Mammary epithelial cell (primary cell): ENCODE measurements at regions not wholly inside any gene's neighbourhood (a gene's known extent, or its start where the extent isn't known, plus 50 kb on each side); places are given as distances from the start of the nearest gene placed in this dataset.

Experiments
- EZH2 ChIP-seq: IDR thresholded peaks from 2 replicates; pipeline ENCODE4 v1.6.1; 2012; ENCODE audit warnings: low read length, inconsistent platforms, borderline replicate concordance
- TF ChIP-seq, protein P1 (sequence below), 2 donors: IDR thresholded peaks in 1 of 2; conservative IDR thresholded peaks in 1 of 2; 2 replicates each; pipeline ENCODE4 v1.5.1; 2011 to 2012; ENCODE audit warnings: inconsistent platforms in 2 of 2, low read length in 2 of 2, mild to moderate bottlenecking in 2 of 2, control low read depth in 1 of 2, low read depth in 1 of 2; ENCODE audit not compliant: insufficient read depth in 1 of 2; ENCODE audit errors: extremely low read depth in 1 of 2

DNA sequence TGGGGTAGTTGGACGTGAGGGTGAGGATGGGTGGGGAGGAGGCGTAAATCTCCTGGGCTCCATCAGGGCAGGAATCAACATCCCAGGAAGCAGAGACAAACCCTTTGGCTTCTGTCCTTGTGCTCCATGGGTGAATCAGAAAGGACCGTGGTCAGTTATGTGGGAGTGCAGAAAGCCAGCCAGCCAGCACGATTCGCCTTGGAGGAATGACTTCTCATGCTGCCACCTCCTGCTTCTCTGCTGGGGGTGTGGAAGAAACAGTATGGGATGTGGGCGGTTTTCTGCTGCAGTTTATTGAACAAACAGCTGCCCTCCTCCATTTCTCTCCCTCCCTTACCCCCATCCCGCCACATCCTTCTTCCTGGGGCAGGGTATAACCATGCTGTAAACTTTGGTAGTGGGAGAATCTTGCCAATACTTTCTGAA, 214.5 kb downstream of the SOX4 start:
- TF ChIP-seq, protein P1, sequence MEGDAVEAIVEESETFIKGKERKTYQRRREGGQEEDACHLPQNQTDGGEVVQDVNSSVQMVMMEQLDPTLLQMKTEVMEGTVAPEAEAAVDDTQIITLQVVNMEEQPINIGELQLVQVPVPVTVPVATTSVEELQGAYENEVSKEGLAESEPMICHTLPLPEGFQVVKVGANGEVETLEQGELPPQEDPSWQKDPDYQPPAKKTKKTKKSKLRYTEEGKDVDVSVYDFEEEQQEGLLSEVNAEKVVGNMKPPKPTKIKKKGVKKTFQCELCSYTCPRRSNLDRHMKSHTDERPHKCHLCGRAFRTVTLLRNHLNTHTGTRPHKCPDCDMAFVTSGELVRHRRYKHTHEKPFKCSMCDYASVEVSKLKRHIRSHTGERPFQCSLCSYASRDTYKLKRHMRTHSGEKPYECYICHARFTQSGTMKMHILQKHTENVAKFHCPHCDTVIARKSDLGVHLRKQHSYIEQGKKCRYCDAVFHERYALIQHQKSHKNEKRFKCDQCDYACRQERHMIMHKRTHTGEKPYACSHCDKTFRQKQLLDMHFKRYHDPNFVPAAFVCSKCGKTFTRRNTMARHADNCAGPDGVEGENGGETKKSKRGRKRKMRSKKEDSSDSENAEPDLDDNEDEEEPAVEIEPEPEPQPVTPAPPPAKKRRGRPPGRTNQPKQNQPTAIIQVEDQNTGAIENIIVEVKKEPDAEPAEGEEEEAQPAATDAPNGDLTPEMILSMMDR (conservative IDR thresholded peaks at IDR 0.05 in 1 of 2, IDR thresholded peaks at IDR 0.05 in 1 of 2; ENCODE audit: extremely low read depth in 1 of 2, insufficient read depth in 1 of 2, low read depth in 1 of 2, low read length in 2 of 2), result no peak
- no peak for TF ChIP-seq EZH2
